H1 (cell line): ENCODE measurements at regions not wholly inside any gene's neighbourhood (a gene's known extent, or its start where the extent isn't known, plus 50 kb on each side); places are given as distances from the start of the nearest gene placed in this dataset.

Experiments
- CTCF ChIA-PET: fragments of 300-600 bp; sonication (Branson Sonifier 250); formaldehyde crosslinking; loops from one replicate; lab custom pipeline; 2021; ENCODE audit not compliant: partially characterized antibody; lab: Charles Lee
- POLR2A ChIA-PET: fragments of 300-600 bp; sonication (Branson Sonifier 250); formaldehyde crosslinking; loops from one replicate; lab custom pipeline; 2021; ENCODE audit warnings: inconsistent platforms; ENCODE audit not compliant: partially characterized antibody; lab: Charles Lee
- DNase-seq, 2 experiments: peaks; one replicate each; pipeline versions ENCODE4 v3.0.0 to v3.0.0-alpha.2; 2010 to 2022; ENCODE audit warnings: low spot score in 2 of 2, low read depth in 1 of 2, mixed read lengths in 1 of 2
- FAIRE-seq: peaks from 2 replicates; lab custom pipeline; 2011; peaks lifted over from hg19 to GRCh38; lab: Jason Lieb, UNC
- H2AFZ ChIP-seq: 2 replicates; pipeline ENCODE4 v1.8.1; 2012; ENCODE audit warnings: low read length, inconsistent platforms
- H2AK5ac ChIP-seq: 2 replicates; pipeline ENCODE4 v1.6.1; 2013; ENCODE audit warnings: low read depth, low read length
- H2BK120ac ChIP-seq: replicated peaks from 2 replicates; pipeline ENCODE3; 2013; ENCODE audit warnings: low read depth, low read length, inconsistent platforms
- H2BK12ac ChIP-seq: 2 replicates; pipeline ENCODE4 v1.6.1; 2013; ENCODE audit warnings: low read depth, low read length
- H2BK15ac ChIP-seq: 2 replicates; pipeline ENCODE4 v1.6.1; 2013; ENCODE audit warnings: low read length
- H2BK20ac ChIP-seq: 2 replicates; pipeline ENCODE4 v1.6.1; 2013; ENCODE audit warnings: low read length
- H2BK5ac ChIP-seq: 2 replicates; pipeline ENCODE4 v1.6.1; 2013; ENCODE audit warnings: low read depth, low read length
- H3K14ac ChIP-seq: 2 replicates; pipeline ENCODE4 v1.6.1; 2013; ENCODE audit warnings: inconsistent platforms; ENCODE audit not compliant: insufficient read length
- H3K18ac ChIP-seq: 2 replicates; pipeline ENCODE4 v1.6.1; 2013; ENCODE audit warnings: low read length; ENCODE audit errors: extremely low read depth
- H3K23ac ChIP-seq: 2 replicates; pipeline ENCODE4 v1.6.1; 2013; ENCODE audit warnings: inconsistent platforms; ENCODE audit not compliant: insufficient read length
- H3K23me2 ChIP-seq: 2 replicates; pipeline ENCODE4 v1.6.1; 2013; ENCODE audit warnings: low read depth, low read length
- H3K27ac ChIP-seq: 2 replicates; pipeline ENCODE4 v1.6.1; 2011; ENCODE audit warnings: low read depth, low read length, inconsistent platforms
- H3K27me3 ChIP-seq, 4 experiments: replicated peaks in 1 of 4; 1 replicate in 1 of 4; 2 replicates in 3 of 4; pipeline versions ENCODE4 v1.6.1 to v1.8.1; 2011 to 2013; ENCODE audit warnings: low read length in 3 of 4, mild to moderate bottlenecking in 3 of 4, inconsistent platforms in 2 of 4, mixed read lengths in 2 of 4, moderate library complexity in 1 of 4; ENCODE audit not compliant: control insufficient read depth in 3 of 4, insufficient read depth in 3 of 4; ENCODE audit errors: extremely low read depth in 1 of 4
- H3K36me3 ChIP-seq, 4 experiments: 2 replicates each; pipeline versions ENCODE4 v1.6.1 to v1.8.1; 2011 to 2013; ENCODE audit warnings: mild to moderate bottlenecking in 4 of 4, low read length in 3 of 4, moderate library complexity in 2 of 4, control low read depth in 1 of 4, inconsistent platforms in 1 of 4; ENCODE audit not compliant: insufficient read depth in 4 of 4, control insufficient read depth in 2 of 4
- H3K4ac ChIP-seq: replicated peaks from 2 replicates; pipeline ENCODE3; 2013; ENCODE audit warnings: low read length, low read depth, mixed read lengths, inconsistent platforms; ENCODE audit not compliant: insufficient read length
- H3K4me1 ChIP-seq, 4 experiments: replicated peaks in 1 of 4; 1 replicate in 1 of 4; 2 replicates in 3 of 4; pipeline versions ENCODE4 v1.6.1 to v1.8.1; 2011 to 2013; ENCODE audit warnings: low read length in 3 of 4, inconsistent platforms in 2 of 4, mixed read lengths in 1 of 4; ENCODE audit not compliant: insufficient read depth in 4 of 4, control insufficient read depth in 3 of 4
- H3K4me2 ChIP-seq, 2 experiments: 2 replicates each; pipeline versions ENCODE4 v1.6.1 to v1.8.1; 2011 to 2013; ENCODE audit warnings: low read depth in 2 of 2, low read length in 2 of 2, control low read depth in 1 of 2, inconsistent platforms in 1 of 2, mild to moderate bottlenecking in 1 of 2; ENCODE audit not compliant: insufficient read depth in 1 of 2
- H3K4me3 ChIP-seq, 4 experiments: fragments of 200-600, 300-600 bp in 1 of 4; sonication (generic), shearing (Covaris generic), sonication (Bioruptor Twin) in 1 of 4; 2 replicates each; pipeline versions ENCODE4 v1.5.1 to v1.8.1; 2011 to 2016; ENCODE audit warnings: low read length in 4 of 4, low read depth in 3 of 4, control low read depth in 2 of 4, inconsistent platforms in 2 of 4, mild to moderate bottlenecking in 2 of 4, mixed read lengths in 1 of 4, moderate library complexity in 1 of 4; ENCODE audit not compliant: insufficient read depth in 2 of 4; ENCODE audit errors: extremely low read depth in 1 of 4
- H3K56ac ChIP-seq: replicated peaks from 2 replicates; pipeline ENCODE3; 2013; ENCODE audit warnings: low read depth, mild to moderate bottlenecking, mixed read lengths, low read length, inconsistent platforms; ENCODE audit not compliant: insufficient read length
- H3K79me1 ChIP-seq: 2 replicates; pipeline ENCODE4 v1.6.1; 2013; ENCODE audit warnings: low read depth, low read length, control low read depth
- H3K79me2 ChIP-seq, 2 experiments: 2 replicates each; pipeline versions ENCODE4 v1.6.1 to v1.8.1; 2012 to 2013; ENCODE audit warnings: low read length in 2 of 2, mild to moderate bottlenecking in 2 of 2, inconsistent platforms in 1 of 2; ENCODE audit not compliant: insufficient read depth in 2 of 2, control insufficient read depth in 1 of 2
- H3K9ac ChIP-seq, 4 experiments: replicated peaks in 1 of 4; 1 replicate in 1 of 4; 2 replicates in 3 of 4; pipeline versions ENCODE4 v1.6.1 to v1.8.1; 2011 to 2013; ENCODE audit warnings: low read depth in 3 of 4, low read length in 3 of 4, control low read depth in 2 of 4, mild to moderate bottlenecking in 2 of 4, moderate library complexity in 2 of 4, inconsistent platforms in 1 of 4; ENCODE audit errors: extremely low read depth in 1 of 4
- H3K9me3 ChIP-seq, 2 experiments: 2 replicates each; pipeline versions ENCODE4 v1.6.1 to v1.8.1; 2012 to 2013; ENCODE audit warnings: mild to moderate bottlenecking in 2 of 2, moderate library complexity in 2 of 2, control low read depth in 1 of 2, inconsistent platforms in 1 of 2, low read depth in 1 of 2, low read length in 1 of 2, mixed read lengths in 1 of 2; ENCODE audit not compliant: insufficient read depth in 2 of 2
- H4K20me1 ChIP-seq, 2 experiments: replicated peaks in 1 of 2; 2 replicates each; pipeline versions ENCODE3 to v1.8.1; 2011 to 2013; ENCODE audit warnings: inconsistent platforms in 2 of 2, low read length in 2 of 2, mild to moderate bottlenecking in 1 of 2; ENCODE audit not compliant: insufficient read depth in 2 of 2, control insufficient read depth in 1 of 2
- H4K5ac ChIP-seq: 2 replicates; pipeline ENCODE4 v1.6.1; 2013; ENCODE audit warnings: low read length, low read depth, mixed read lengths, inconsistent platforms; ENCODE audit not compliant: insufficient read length
- H4K8ac ChIP-seq: 2 replicates; pipeline ENCODE4 v1.8.0; 2013; ENCODE audit warnings: mild to moderate bottlenecking, moderate library complexity, low read length, inconsistent platforms; ENCODE audit not compliant: insufficient read depth; ENCODE audit errors: extremely low read depth
- H4K91ac ChIP-seq: replicated peaks from 2 replicates; pipeline ENCODE3; 2013; ENCODE audit warnings: low read length, mixed read lengths, inconsistent platforms; ENCODE audit not compliant: insufficient read length
- CREB1 ChIP-seq: IDR thresholded peaks from 2 replicates; pipeline ENCODE4 v1.6.1; 2012; ENCODE audit warnings: inconsistent platforms
- KDM5A ChIP-seq: fragments of 200-600 bp; IDR thresholded peaks from 2 replicates; pipeline ENCODE4 v1.7.1; 2012; ENCODE audit warnings: mild to moderate bottlenecking, low read length, inconsistent platforms, mixed read lengths
- POLR2A ChIP-seq, 2 experiments: IDR thresholded peaks; 1 replicate in 1 of 2; 2 replicates in 1 of 2; pipeline ENCODE4 v1.6.1; 2011; ENCODE audit warnings: low read depth in 2 of 2, low read length in 2 of 2, mild to moderate bottlenecking in 2 of 2; ENCODE audit errors: control extremely low read depth in 1 of 2
- SIRT6 ChIP-seq: IDR thresholded peaks from one replicate; pipeline ENCODE4 v1.7.1; 2012; ENCODE audit warnings: low read length, inconsistent platforms
- WGBS, 2 experiments: shearing (Covaris generic) in 1 of 2; methylation state at CpG; one replicate each; pipeline versions ENCODE4 v1.1.6 to v1.1.7; 2013 to 2015; ENCODE audit warnings: low lambda C conversion rate in 2 of 2, mixed read lengths in 2 of 2, inconsistent platforms in 1 of 2, low coverage in 1 of 2, missing lambda C conversion rate in 1 of 2; ENCODE audit not compliant: insufficient replicate concordance in 2 of 2, insufficient coverage in 1 of 2, insufficient read length in 1 of 2; ENCODE audit errors: extremely low coverage in 1 of 2, missing lambda C conversion rate in 1 of 2; 5-methylcytosine and 5-hydroxymethylcytosine counted together
- TF ChIP-seq, protein P1 (sequence below): IDR thresholded peaks from 2 replicates; pipeline ENCODE4 v1.6.1; 2012; ENCODE audit warnings: inconsistent platforms

GRCh38 chr3:176512037-176512436, 685.2 kb downstream of the TBL1XR1 start:
- no peak overlapping the region for H3K4me3 ChIP-seq
- CTCF ChIA-PET, result interaction anchor here (0.7 to 6.0 kb wide), 4 partner anchors 9 to 426 kb away, joined by 3 to 35 read pairs (median 7); no protein-coding TSS in a partner anchor

More at GRCh38 chr3:176512037-176512436, 685.2 kb downstream of the TBL1XR1 start:
- POLR2A ChIA-PET, result no interaction called here
- Histone ChIP-seq H3K4ac (no peak overlapping the region), H3K56ac (no peak overlapping the region), H2BK12ac (no peak overlapping the region), H3K18ac (no peak overlapping the region), H3K14ac (no peak overlapping the region), H3K4me1 (peaks cover 0 to 7% (median 0%) of the 10 kb centered on the region in 4 experiments; a peak in 1 of 7 replicates), H3K79me2 (no peaks in the 10 kb centered on the region), H3K79me1 (no peaks in the 10 kb centered on the region), H4K5ac (no peak overlapping the region), H2AK5ac (no peak overlapping the region), H4K20me1 (no peaks in the 10 kb centered on the region), H3K4me2 (no peak overlapping the region), H3K9me3 (peaks cover 30 to 34% of the 10 kb centered on the region in 2 experiments), H4K91ac (no peak overlapping the region), H2BK15ac (no peak overlapping the region), H2BK20ac (no peak overlapping the region), H3K27ac (no peak overlapping the region), H3K27me3 (no peaks in the 10 kb centered on the region; a peak in 1 of 7 replicates), H4K8ac (no peak overlapping the region), H3K9ac (no peak overlapping the region), H3K23ac (no peak overlapping the region), H2BK5ac (no peak overlapping the region), H2AFZ (no peak overlapping the region), H2BK120ac (no peak overlapping the region), H3K36me3 (peaks cover 0 to 8% (median 0%) of the 10 kb centered on the region in 4 experiments; a peak in 2 of 8 replicates), H3K23me2 (no peaks in the 10 kb centered on the region)
- no peak for DNase-seq
- FAIRE-seq, result no peak
- TF ChIP-seq SIRT6, result no peak
- TF ChIP-seq POLR2A (IDR thresholded peaks at IDR 0.05; ENCODE audit: control extremely low read depth in 1 of 2, low read depth in 2 of 2, low read length in 2 of 2), result no peak
- TF ChIP-seq, protein P1, sequence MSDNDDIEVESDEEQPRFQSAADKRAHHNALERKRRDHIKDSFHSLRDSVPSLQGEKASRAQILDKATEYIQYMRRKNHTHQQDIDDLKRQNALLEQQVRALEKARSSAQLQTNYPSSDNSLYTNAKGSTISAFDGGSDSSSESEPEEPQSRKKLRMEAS, result no peak
- TF ChIP-seq KDM5A, result no peak
- no peak for TF ChIP-seq CREB1
- 90% methylated on average over 1 of the region's 1 CpG; no CpG with 5 or more reads in 1 of the 2 experiments for WGBS, 2 experiments
